HEK293 (cell line): ENCODE measurements at regions not wholly inside any gene's neighbourhood (a gene's known extent, or its start where the extent isn't known, plus 50 kb on each side); places are given as distances from the start of the nearest gene placed in this dataset.

ENCODE experiments used
- CTCF ChIA-PET: fragments of 350-600 bp; formaldehyde crosslinking; extraction: SDS; loops from one replicate; lab custom pipeline; 2021; ENCODE audit warnings: antibody characterized with exemption; lab: Yijun Ruan, JAX
- POLR2A ChIA-PET: fragments of 300-600 bp; formaldehyde crosslinking; extraction: SDS; loops from one replicate; lab custom pipeline; 2020; ENCODE audit warnings: antibody characterized with exemption, inconsistent platforms; lab: Yijun Ruan, JAX
- H3K27ac ChIP-seq: fragments of 200-500 bp; sonication (Bioruptor generic); 2 replicates; pipeline ENCODE4 v1.5.1; 2014; ENCODE audit warnings: low read depth, low read length, control low read depth, inconsistent platforms; ENCODE audit errors: extremely low read depth
- H3K36me3 ChIP-seq, 2 experiments: fragments of 200-500 bp in 1 of 2; sonication (Bioruptor generic) in 1 of 2; 1 replicate in 1 of 2; 2 replicates in 1 of 2; pipeline ENCODE4 v1.5.1; 2014 to 2017; ENCODE audit warnings: inconsistent platforms in 2 of 2, low read length in 2 of 2; ENCODE audit not compliant: control insufficient read depth in 2 of 2, insufficient read depth in 1 of 2
- H3K4me1 ChIP-seq: fragments of 200-500 bp; sonication (Bioruptor generic); 2 replicates; pipeline ENCODE4 v1.5.1; 2014; ENCODE audit warnings: mild to moderate bottlenecking, low read length, inconsistent platforms; ENCODE audit not compliant: control insufficient read depth, insufficient read depth
- H3K4me3 ChIP-seq: 2 replicates; pipeline ENCODE4 v1.5.1; 2011; ENCODE audit warnings: low read depth, mild to moderate bottlenecking, control low read depth, low read length, moderate library complexity
- H3K9me3 ChIP-seq: fragments of 200-500 bp; sonication (Bioruptor generic); 2 replicates; pipeline ENCODE4 v1.5.1; 2014; ENCODE audit warnings: low read depth, low read length, inconsistent platforms; ENCODE audit not compliant: control insufficient read depth, insufficient read depth
- BCL11A ChIP-seq: fragments of 450-650 bp; formaldehyde crosslinking; IDR thresholded peaks from 2 replicates; pipeline ENCODE4 v1.5.1; 2016; ENCODE audit warnings: low read depth, missing biosample characterization, missing genetic modification characterization
- FEZF1 ChIP-seq: fragments of 450-650 bp; formaldehyde crosslinking; IDR thresholded peaks from 2 replicates; pipeline ENCODE4 v1.5.1; 2016; ENCODE audit warnings: missing biosample characterization, missing genetic modification characterization
- GLI2 ChIP-seq: fragments of 450-650 bp; formaldehyde crosslinking; IDR thresholded peaks from 2 replicates; pipeline ENCODE4; 2017; ENCODE audit warnings: missing biosample characterization, missing genetic modification characterization, low read depth, borderline replicate concordance
- GLIS2 ChIP-seq: fragments of 450-650 bp; formaldehyde crosslinking; IDR thresholded peaks from 2 replicates; pipeline ENCODE4 v1.5.1; 2016; ENCODE audit warnings: missing biosample characterization, missing genetic modification characterization
- HOXA7 ChIP-seq: sonication (generic); formaldehyde crosslinking; IDR thresholded peaks from 2 replicates; pipeline ENCODE4 v1.8.1; 2022; ENCODE audit warnings: missing genetic modification reagents, borderline replicate concordance
- HOXD13 ChIP-seq: sonication (generic); formaldehyde crosslinking; IDR thresholded peaks from 2 replicates; pipeline ENCODE4 v1.8.0; 2022; ENCODE audit warnings: missing genetic modification reagents, borderline replicate concordance
- IKZF3 ChIP-seq: fragments of 450-650 bp; IDR thresholded peaks from 2 replicates; pipeline ENCODE4 v1.5.0; 2018; ENCODE audit warnings: missing biosample characterization, mild to moderate bottlenecking, missing genetic modification characterization, moderate library complexity
- OVOL3 ChIP-seq: fragments of 450-650 bp; formaldehyde crosslinking; IDR thresholded peaks from 2 replicates; pipeline ENCODE4 v1.5.1; 2016; ENCODE audit warnings: missing biosample characterization, missing genetic modification characterization
- PBX3 ChIP-seq: sonication (generic); formaldehyde crosslinking; IDR thresholded peaks from 2 replicates; pipeline ENCODE4 v1.8.1; 2022; ENCODE audit warnings: mild to moderate bottlenecking, moderate library complexity, missing genetic modification reagents
- RBAK ChIP-seq: fragments of 450-650 bp; formaldehyde crosslinking; IDR thresholded peaks from 2 replicates; pipeline ENCODE4 v1.5.1; 2016; ENCODE audit warnings: missing biosample characterization, missing genetic modification characterization
- SP7 ChIP-seq: fragments of 450-650 bp; formaldehyde crosslinking; IDR thresholded peaks from 2 replicates; pipeline ENCODE4 v1.5.1; 2016; ENCODE audit warnings: missing biosample characterization, missing genetic modification characterization
- TCF7L2 ChIP-seq: IDR thresholded peaks from 2 replicates; pipeline ENCODE4 v1.6.1; 2011; ENCODE audit warnings: low read depth, mild to moderate bottlenecking, inconsistent platforms, low read length, moderate library complexity, borderline replicate concordance
- ZBTB44 ChIP-seq: fragments of 450-650 bp; IDR thresholded peaks from 2 replicates; pipeline ENCODE4 v1.5.1; 2018; ENCODE audit warnings: missing biosample characterization, mild to moderate bottlenecking, missing genetic modification characterization
- ZFHX2 ChIP-seq: fragments of 450-650 bp; formaldehyde crosslinking; conservative IDR thresholded peaks from 2 replicates; pipeline ENCODE4 v1.5.1; 2016; ENCODE audit warnings: missing biosample characterization, missing genetic modification characterization
- ZFP69B ChIP-seq: fragments of 450-650 bp; formaldehyde crosslinking; IDR thresholded peaks from 2 replicates; pipeline ENCODE4 v1.5.1; 2016; ENCODE audit warnings: missing biosample characterization, missing genetic modification characterization
- ZNF121 ChIP-seq: fragments of 450-650 bp; formaldehyde crosslinking; IDR thresholded peaks from 2 replicates; pipeline ENCODE4 v1.5.1; 2016; ENCODE audit warnings: missing biosample characterization, missing genetic modification characterization
- ZNF221 ChIP-seq: fragments of 450-650 bp; formaldehyde crosslinking; IDR thresholded peaks from 2 replicates; pipeline ENCODE4 v1.5.1; 2017; ENCODE audit warnings: missing biosample characterization, missing genetic modification characterization, borderline replicate concordance
- ZNF362 ChIP-seq: fragments of 450-650 bp; formaldehyde crosslinking; IDR thresholded peaks from 2 replicates; pipeline ENCODE4 v1.5.1; 2016; ENCODE audit warnings: missing biosample characterization, missing genetic modification characterization
- ZNF488 ChIP-seq: fragments of 450-650 bp; formaldehyde crosslinking; IDR thresholded peaks from 2 replicates; pipeline ENCODE4 v1.5.1; 2016; ENCODE audit warnings: missing biosample characterization, missing genetic modification characterization
- ZNF529 ChIP-seq: fragments of 450-650 bp; formaldehyde crosslinking; IDR thresholded peaks from 2 replicates; pipeline ENCODE4 v1.5.1; 2017; ENCODE audit warnings: missing genetic modification characterization, missing biosample characterization; ENCODE audit not compliant: insufficient replicate concordance
- ZNF530 ChIP-seq: fragments of 450-650 bp; formaldehyde crosslinking; IDR thresholded peaks from 2 replicates; pipeline ENCODE4 v1.5.1; 2016; ENCODE audit warnings: low read depth, missing biosample characterization, missing genetic modification characterization
- ZNF580 ChIP-seq: fragments of 450-650 bp; formaldehyde crosslinking; IDR thresholded peaks from 2 replicates; pipeline ENCODE4 v1.5.1; 2016; ENCODE audit warnings: missing biosample characterization, missing genetic modification characterization
- ZNF621 ChIP-seq: fragments of 450-650 bp; formaldehyde crosslinking; IDR thresholded peaks from 2 replicates; pipeline ENCODE4 v1.5.1; 2017; ENCODE audit warnings: missing biosample characterization, missing genetic modification characterization
- ZNF658 ChIP-seq: fragments of 450-650 bp; formaldehyde crosslinking; IDR thresholded peaks from 2 replicates; pipeline ENCODE4; 2016; ENCODE audit warnings: missing biosample characterization, missing genetic modification characterization
- ZNF704 ChIP-seq: fragments of 450-650 bp; formaldehyde crosslinking; IDR thresholded peaks from 2 replicates; pipeline ENCODE4 v1.5.1; 2016; ENCODE audit warnings: missing biosample characterization, missing genetic modification characterization
- ZNF768 ChIP-seq: fragments of 450-650 bp; formaldehyde crosslinking; IDR thresholded peaks from 2 replicates; pipeline ENCODE4 v1.5.1; 2018; ENCODE audit warnings: missing biosample characterization, mild to moderate bottlenecking, missing genetic modification characterization
- ZNF791 ChIP-seq: fragments of 450-650 bp; formaldehyde crosslinking; IDR thresholded peaks from 2 replicates; pipeline ENCODE4 v1.5.1; 2016; ENCODE audit warnings: missing biosample characterization, missing genetic modification characterization
- ZSCAN18 ChIP-seq: fragments of 450-650 bp; formaldehyde crosslinking; IDR thresholded peaks from 2 replicates; pipeline ENCODE4 v1.5.1; 2016; ENCODE audit warnings: missing biosample characterization, missing genetic modification characterization

GRCh38 chr6:25007269-25007699 lies 71.5 kb upstream of the RIPOR2 start:
- no peaks in the 10 kb centered on the region for H3K4me1 ChIP-seq
- CTCF ChIA-PET = interaction anchor here (0.7 to 1.1 kb wide), 2 partner anchors 15 to 304 kb away, joined by 3 to 4 read pairs; no protein-coding TSS in a partner anchor
- no peaks in the 10 kb centered on the region for H3K36me3 ChIP-seq
- no peak overlapping the region for H3K4me3 ChIP-seq
- TF ChIP-seq ZNF488 (tag by site-specific recombination) = no peak
- TF ChIP-seq ZNF121 (tag by site-specific recombination) = no peak
- no peak for TF ChIP-seq HOXD13
- TF ChIP-seq GLI2 = no peak
- TF ChIP-seq ZBTB44 = no peak
- TF ChIP-seq ZNF621 = no peak
- no peak for TF ChIP-seq ZNF529 (tag by site-specific recombination)
- TF ChIP-seq BCL11A (tag by site-specific recombination) = no peak
- TF ChIP-seq ZSCAN18 (tag by site-specific recombination) = no peak
- no peak for TF ChIP-seq ZNF658 (tag by site-specific recombination)
- TF ChIP-seq ZNF530 (tag by site-specific recombination) = no peak
- no peak overlapping the region for H3K27ac ChIP-seq
- H3K9me3 ChIP-seq = no peaks in the 10 kb centered on the region
- POLR2A ChIA-PET = no interaction called here

GRCh38 chr6:25008707-25009392 lies 73.1 kb upstream of the RIPOR2 start:
- CTCF ChIA-PET = interaction anchor here (0.9 to 2.1 kb wide), 6 partner anchors 9 to 153 kb away, joined by 3 to 11 read pairs (median 5); no protein-coding TSS in a partner anchor

More at GRCh38 chr6:25008707-25009392, 73.1 kb upstream of the RIPOR2 start:
- TF ChIP-seq ZNF791 (tag by site-specific recombination) (no peak), ZNF580 (tag by site-specific recombination) (no peak), TCF7L2 (no peak), RBAK (tag by site-specific recombination) (no peak), IKZF3 (tag by site-specific recombination) (no peak), OVOL3 (tag by site-specific recombination) (no peak), PBX3 (CRISPR knock-in tag) (no peak), HOXA7 (no peak), GLIS2 (tag by site-specific recombination) (no peak), FEZF1 (tag by site-specific recombination) (no peak), ZFP69B (tag by site-specific recombination) (no peak), ZNF221 (tag by site-specific recombination) (no peak), ZNF704 (tag by site-specific recombination) (no peak), ZFHX2 (tag by site-specific recombination) (no peak), ZNF362 (no peak), SP7 (tag by site-specific recombination) (no peak), ZNF768 (no peak)
- no peaks in the 10 kb centered on the region for H3K36me3 ChIP-seq
- no peak overlapping the region for H3K4me3 ChIP-seq
- H3K4me1 ChIP-seq = no peaks in the 10 kb centered on the region
- H3K27ac ChIP-seq = no peak overlapping the region
- POLR2A ChIA-PET = no interaction called here
- no peaks in the 10 kb centered on the region for H3K9me3 ChIP-seq
